ENCODE measurements at regions not wholly inside any gene's neighbourhood (a gene's known extent, or its start where the extent isn't known, plus 50 kb on each side); places are given as distances from the start of the nearest gene placed in this dataset.

DNA sequence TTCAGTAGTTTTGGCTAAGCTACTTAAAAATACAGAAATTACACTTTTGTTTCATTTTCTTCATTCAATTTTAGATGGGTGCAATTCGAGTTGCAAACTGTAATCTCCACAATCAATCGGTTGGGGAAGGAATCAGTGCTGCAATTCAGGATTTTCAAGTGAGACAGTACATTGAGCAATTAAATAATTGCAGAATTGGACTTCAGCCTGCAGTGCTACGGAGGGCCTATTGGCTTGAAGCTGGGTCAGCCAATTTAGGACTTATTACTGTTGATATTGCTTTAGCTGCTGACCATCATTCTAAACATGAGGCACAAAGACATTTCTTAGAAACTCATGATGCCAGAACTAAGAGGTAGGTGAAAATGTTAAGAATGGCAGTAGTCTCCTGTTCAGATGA, 77.7 kb downstream of the BLTP1 start:
- BruUV-seq (replicated peaks) = no TSS peak
- Histone ChIP-seq H3K36me3 (ENCODE audit: control insufficient read depth, insufficient read depth, low read length) (peaks cover 14% of the 10 kb centered on the region), H2BK120ac (ENCODE audit: low read depth, low read length) (no peak overlapping the region), H2AFZ (replicated peaks; ENCODE audit: low read length, poor library complexity) (no peak overlapping the region), H3K79me1 (ENCODE audit: low read depth in 1 of 2, low read length in 2 of 2) (no peaks in the 10 kb centered on the region; a peak in 1 of 4 replicates), H3K4ac (ENCODE audit: low read depth, low read length) (no peak overlapping the region), H2BK20ac (ENCODE audit: low read depth, low read length) (no peak overlapping the region), H3K14ac (replicated peaks; ENCODE audit: low read depth, low read length) (no peak overlapping the region), H4K91ac (ENCODE audit: insufficient read depth, low read depth, low read length) (no peak overlapping the region), H3K4me1 (ENCODE audit: control insufficient read depth, insufficient read depth, low read length) (no peaks in the 10 kb centered on the region), H2AK9ac (replicated peaks; ENCODE audit: low read depth, low read length, poor library complexity) (no peak overlapping the region), H3K4me3 (ENCODE audit: insufficient read depth, low read depth, low read length) (no peak overlapping the region), H3K27me3 (ENCODE audit: control insufficient read depth, insufficient read depth, low read length) (no peaks in the 10 kb centered on the region), H4K5ac (ENCODE audit: low read depth, low read length) (no peak overlapping the region), H2BK5ac (ENCODE audit: low read depth, low read length, poor library complexity, severe bottlenecking) (no peak overlapping the region), H4K8ac (ENCODE audit: low read depth in 2 of 2, low read length in 2 of 2) (no peak overlapping the region), H3K27ac (ENCODE audit: insufficient read depth, low read length) (no peak overlapping the region), H2BK15ac (ENCODE audit: low read depth, low read length) (no peak overlapping the region), H3K9me3 (ENCODE audit: control insufficient read depth, insufficient read depth, low read length) (no peaks in the 10 kb centered on the region), H3K9ac (ENCODE audit: low read depth, low read length) (no peak overlapping the region), H3K4me2 (ENCODE audit: low read depth, low read length) (no peak overlapping the region), H3K56ac (ENCODE audit: extremely low read depth, insufficient read depth, low read length) (no peak overlapping the region), H4K20me1 (ENCODE audit: insufficient read depth, low read length) (no peaks in the 10 kb centered on the region), H2AK5ac (ENCODE audit: low read depth, low read length) (no peak overlapping the region), H3K23ac (ENCODE audit: low read depth, low read length) (no peak overlapping the region), H3K18ac (ENCODE audit: low read depth, low read length) (no peak overlapping the region), H3K9me1 (ENCODE audit: insufficient read depth, low read length) (no peaks in the 10 kb centered on the region)
- dilution Hi-C loops (cut with HindIII; ENCODE audit: low sequenced_read_pairs, unreplicated experiment) = no loop called here
- intact Hi-C loops (cut with micrococcal nuclease) = no loop called here
- in situ Hi-C loops (cut with MboI; ENCODE audit: low sequenced_read_pairs) = no loop called here
- WGBS, 2 experiments (ENCODE audit: extremely low coverage in 2 of 2, insufficient read length in 1 of 2) = 92% methylated on average over 2 of the region's 3 CpGs; no CpG with 5 or more reads in 1 of the 2 experiments
- TF ChIP-seq, protein P1, sequence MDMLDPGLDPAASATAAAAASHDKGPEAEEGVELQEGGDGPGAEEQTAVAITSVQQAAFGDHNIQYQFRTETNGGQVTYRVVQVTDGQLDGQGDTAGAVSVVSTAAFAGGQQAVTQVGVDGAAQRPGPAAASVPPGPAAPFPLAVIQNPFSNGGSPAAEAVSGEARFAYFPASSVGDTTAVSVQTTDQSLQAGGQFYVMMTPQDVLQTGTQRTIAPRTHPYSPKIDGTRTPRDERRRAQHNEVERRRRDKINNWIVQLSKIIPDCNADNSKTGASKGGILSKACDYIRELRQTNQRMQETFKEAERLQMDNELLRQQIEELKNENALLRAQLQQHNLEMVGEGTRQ (IDR thresholded peaks at IDR 0.05; ENCODE audit: low read depth, low read length) = no peak
- TF ChIP-seq, protein P2, sequence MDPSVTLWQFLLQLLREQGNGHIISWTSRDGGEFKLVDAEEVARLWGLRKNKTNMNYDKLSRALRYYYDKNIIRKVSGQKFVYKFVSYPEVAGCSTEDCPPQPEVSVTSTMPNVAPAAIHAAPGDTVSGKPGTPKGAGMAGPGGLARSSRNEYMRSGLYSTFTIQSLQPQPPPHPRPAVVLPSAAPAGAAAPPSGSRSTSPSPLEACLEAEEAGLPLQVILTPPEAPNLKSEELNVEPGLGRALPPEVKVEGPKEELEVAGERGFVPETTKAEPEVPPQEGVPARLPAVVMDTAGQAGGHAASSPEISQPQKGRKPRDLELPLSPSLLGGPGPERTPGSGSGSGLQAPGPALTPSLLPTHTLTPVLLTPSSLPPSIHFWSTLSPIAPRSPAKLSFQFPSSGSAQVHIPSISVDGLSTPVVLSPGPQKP (IDR thresholded peaks at IDR 0.05; ENCODE audit: borderline replicate concordance, low read depth, low read length) = no peak
- no peak for TF ChIP-seq MAFK (IDR thresholded peaks at IDR 0.05; ENCODE audit: low read depth, low read length)
- no peak for TF ChIP-seq BHLHE40 (IDR thresholded peaks at IDR 0.05; ENCODE audit: low read depth, low read length)
- no peak for TF ChIP-seq POLR2A (IDR thresholded peaks at IDR 0.05; ENCODE audit: low read depth, low read length)
- TF ChIP-seq RCOR1 (IDR thresholded peaks at IDR 0.05; ENCODE audit: insufficient replicate concordance, low read length) = no peak
- POLR2A ChIA-PET (ENCODE audit: unreplicated experiment) = no interaction called here
- CTCF ChIA-PET = no interaction called here
- no peak for ATAC-seq (ENCODE audit: low read depth)
- DNase-seq = no peak
